ENCODE measurements at regions not wholly inside any gene's neighbourhood (a gene's known extent, or its start where the extent isn't known, plus 50 kb on each side); places are given as distances from the start of the nearest gene placed in this dataset.

- TF ChIP-seq, protein P1, sequence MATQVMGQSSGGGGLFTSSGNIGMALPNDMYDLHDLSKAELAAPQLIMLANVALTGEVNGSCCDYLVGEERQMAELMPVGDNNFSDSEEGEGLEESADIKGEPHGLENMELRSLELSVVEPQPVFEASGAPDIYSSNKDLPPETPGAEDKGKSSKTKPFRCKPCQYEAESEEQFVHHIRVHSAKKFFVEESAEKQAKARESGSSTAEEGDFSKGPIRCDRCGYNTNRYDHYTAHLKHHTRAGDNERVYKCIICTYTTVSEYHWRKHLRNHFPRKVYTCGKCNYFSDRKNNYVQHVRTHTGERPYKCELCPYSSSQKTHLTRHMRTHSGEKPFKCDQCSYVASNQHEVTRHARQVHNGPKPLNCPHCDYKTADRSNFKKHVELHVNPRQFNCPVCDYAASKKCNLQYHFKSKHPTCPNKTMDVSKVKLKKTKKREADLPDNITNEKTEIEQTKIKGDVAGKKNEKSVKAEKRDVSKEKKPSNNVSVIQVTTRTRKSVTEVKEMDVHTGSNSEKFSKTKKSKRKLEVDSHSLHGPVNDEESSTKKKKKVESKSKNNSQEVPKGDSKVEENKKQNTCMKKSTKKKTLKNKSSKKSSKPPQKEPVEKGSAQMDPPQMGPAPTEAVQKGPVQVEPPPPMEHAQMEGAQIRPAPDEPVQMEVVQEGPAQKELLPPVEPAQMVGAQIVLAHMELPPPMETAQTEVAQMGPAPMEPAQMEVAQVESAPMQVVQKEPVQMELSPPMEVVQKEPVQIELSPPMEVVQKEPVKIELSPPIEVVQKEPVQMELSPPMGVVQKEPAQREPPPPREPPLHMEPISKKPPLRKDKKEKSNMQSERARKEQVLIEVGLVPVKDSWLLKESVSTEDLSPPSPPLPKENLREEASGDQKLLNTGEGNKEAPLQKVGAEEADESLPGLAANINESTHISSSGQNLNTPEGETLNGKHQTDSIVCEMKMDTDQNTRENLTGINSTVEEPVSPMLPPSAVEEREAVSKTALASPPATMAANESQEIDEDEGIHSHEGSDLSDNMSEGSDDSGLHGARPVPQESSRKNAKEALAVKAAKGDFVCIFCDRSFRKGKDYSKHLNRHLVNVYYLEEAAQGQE (IDR thresholded peaks at IDR 0.05; ENCODE audit: insufficient read depth in 1 of 2, low read depth in 2 of 2, low read length in 2 of 2), result no peak
- TF ChIP-seq POLR2AphosphoS5 (IDR thresholded peaks at IDR 0.05; ENCODE audit: low read depth, low read length) (no peak), TAF1 (IDR thresholded peaks at IDR 0.05; ENCODE audit: borderline replicate concordance, insufficient read depth, low read length) (no peak), SIN3A (IDR thresholded peaks at IDR 0.05; ENCODE audit: borderline replicate concordance, insufficient read depth, low read length) (no peak)
These were observed 352.9 kb upstream of the RGS6 start for GRCh38 chr14:71579331-71579730.
